NCI-H2227 (cell line): ENCODE measurements at regions not wholly inside any gene's neighbourhood (a gene's known extent, or its start where the extent isn't known, plus 50 kb on each side); places are given as distances from the start of the nearest gene placed in this dataset.
A peak's percentile ranks its signal among the peaks of the same experiment; 100 is the strongest.
"Not testable (repeated sequence)": the region's sequence is repeated elsewhere in the genome, so short reads cannot be mapped to it uniquely, and the experiment has no call there.

Experiments used
- DNase-seq: peaks from one replicate; lab custom pipeline; 2025; ENCODE audit not compliant: unreplicated experiment; lab: John Stamatoyannopoulos, UW

- not testable (repeated sequence) for DNase-seq
Observed at GRCh38 chr4:159030297-159030696, 72.6 kb upstream of the RAPGEF2 start.

GRCh38 chr4:159035570-159035969 lies 67.3 kb upstream of the RAPGEF2 start:
- no peak for DNase-seq

- no peak for DNase-seq
Observed at GRCh38 chr4:159038536-159038935, 64.3 kb upstream of the RAPGEF2 start.

GRCh38 chr4:159041054-159042034 lies 61.5 kb upstream of the RAPGEF2 start:
- DNase-seq = no peak

GRCh38 chr4:159042097-159042605 lies 60.7 kb upstream of the RAPGEF2 start:
- no peak for DNase-seq

GRCh38 chr4:159042868-159043267 lies 60.0 kb upstream of the RAPGEF2 start:
- no peak for DNase-seq

- no peak for DNase-seq
Observed at GRCh38 chr4:159043861-159044260, 59.0 kb upstream of the RAPGEF2 start.

GRCh38 chr4:159045321-159045720 lies 57.6 kb upstream of the RAPGEF2 start:
- DNase-seq = no peak

- peak; percentile 14 for DNase-seq
Observed at GRCh38 chr4:159046683-159047082, 56.2 kb upstream of the RAPGEF2 start.

GRCh38 chr4:159047478-159048165 lies 55.3 kb upstream of the RAPGEF2 start:
- peak; percentile 50 for DNase-seq

GRCh38 chr4:159048166-159048886 lies 54.6 kb upstream of the RAPGEF2 start:
- peak; percentile 89 for DNase-seq

- DNase-seq = no peak
Observed at GRCh38 chr4:159049780-159050375, 53.0 kb upstream of the RAPGEF2 start.

GRCh38 chr4:159051245-159052071 lies 51.4 kb upstream of the RAPGEF2 start:
- no peak for DNase-seq

- no peak for DNase-seq
Observed at GRCh38 chr4:159052315-159052714, 50.6 kb upstream of the RAPGEF2 start.
